ENCODE measurements at regions not wholly inside any gene's neighbourhood (a gene's known extent, or its start where the extent isn't known, plus 50 kb on each side); places are given as distances from the start of the nearest gene placed in this dataset.

GRCh38 chr10:128877141-128877540 is 589.9 kb upstream of the MGMT start:
- peaks cover 10% of the 10 kb centered on the region for H3K27me3 Mint-ChIP-seq
- no peak overlapping the region for H3K4me3 Mint-ChIP-seq
- no peaks in the 10 kb centered on the region for H3K4me1 Mint-ChIP-seq (ENCODE audit: low read depth)
- no peaks in the 10 kb centered on the region for H3K36me3 Mint-ChIP-seq (ENCODE audit: low read depth)
- peaks cover 6% of the 10 kb centered on the region for H3K9me3 Mint-ChIP-seq
- no peak overlapping the region for H3K27ac Mint-ChIP-seq

- Mint-ChIP-seq H3K4me3 (no peak overlapping the region), H3K4me1 (ENCODE audit: low read depth) (no peaks in the 10 kb centered on the region), H3K36me3 (ENCODE audit: low read depth) (no peaks in the 10 kb centered on the region), H3K9me3 (peaks cover 6% of the 10 kb centered on the region), H3K27me3 (peaks cover 10% of the 10 kb centered on the region), H3K27ac (no peak overlapping the region)
Observed at GRCh38 chr10:128877936-128878335, 589.1 kb upstream of the MGMT start.

- no peaks in the 10 kb centered on the region for H3K36me3 Mint-ChIP-seq (ENCODE audit: low read depth)
- no peak overlapping the region for H3K27ac Mint-ChIP-seq
- peaks cover 6% of the 10 kb centered on the region for H3K9me3 Mint-ChIP-seq
- peaks cover 10% of the 10 kb centered on the region for H3K27me3 Mint-ChIP-seq
- no peaks in the 10 kb centered on the region for H3K4me1 Mint-ChIP-seq (ENCODE audit: low read depth)
- no peak overlapping the region for H3K4me3 Mint-ChIP-seq
Observed at GRCh38 chr10:128879030-128879429, 588.0 kb upstream of the MGMT start.

GRCh38 chr10:128879441-128880140 is 587.5 kb upstream of the MGMT start:
- Mint-ChIP-seq H3K4me3 (no peak overlapping the region), H3K27ac (no peak overlapping the region), H3K27me3 (peaks cover 10% of the 10 kb centered on the region), H3K9me3 (peaks cover 6% of the 10 kb centered on the region), H3K4me1 (ENCODE audit: low read depth) (no peaks in the 10 kb centered on the region), H3K36me3 (ENCODE audit: low read depth) (no peaks in the 10 kb centered on the region)

GRCh38 chr10:128880159-128880725 is 586.8 kb upstream of the MGMT start:
- Mint-ChIP-seq H3K36me3 (ENCODE audit: low read depth) (no peaks in the 10 kb centered on the region), H3K9me3 (peaks cover 6% of the 10 kb centered on the region), H3K4me1 (ENCODE audit: low read depth) (no peaks in the 10 kb centered on the region), H3K27ac (no peak overlapping the region), H3K27me3 (peaks cover 10% of the 10 kb centered on the region), H3K4me3 (no peak overlapping the region)

- no peak overlapping the region for H3K27ac Mint-ChIP-seq
- H3K4me1 Mint-ChIP-seq (ENCODE audit: low read depth), result no peaks in the 10 kb centered on the region
- peaks cover 6% of the 10 kb centered on the region for H3K9me3 Mint-ChIP-seq
- H3K4me3 Mint-ChIP-seq, result no peak overlapping the region
- H3K36me3 Mint-ChIP-seq (ENCODE audit: low read depth), result no peaks in the 10 kb centered on the region
- peaks cover 10% of the 10 kb centered on the region for H3K27me3 Mint-ChIP-seq
Observed at GRCh38 chr10:128881086-128881485, 586.0 kb upstream of the MGMT start.

GRCh38 chr10:128883231-128884032 is 583.6 kb upstream of the MGMT start:
- Mint-ChIP-seq H3K9me3 (peaks cover 6% of the 10 kb centered on the region), H3K4me3 (no peak overlapping the region), H3K27ac (no peak overlapping the region), H3K36me3 (ENCODE audit: low read depth) (no peaks in the 10 kb centered on the region), H3K4me1 (ENCODE audit: low read depth) (no peaks in the 10 kb centered on the region), H3K27me3 (peaks cover 10% of the 10 kb centered on the region)

- H3K4me3 Mint-ChIP-seq, result no peak overlapping the region
- H3K36me3 Mint-ChIP-seq (ENCODE audit: low read depth), result no peaks in the 10 kb centered on the region
- H3K27me3 Mint-ChIP-seq, result peaks cover 7% of the 10 kb centered on the region
- no peak overlapping the region for H3K27ac Mint-ChIP-seq
- peaks cover 6% of the 10 kb centered on the region for H3K9me3 Mint-ChIP-seq
- H3K4me1 Mint-ChIP-seq (ENCODE audit: low read depth), result no peaks in the 10 kb centered on the region
Observed at GRCh38 chr10:128884033-128884425, 583.0 kb upstream of the MGMT start.

GRCh38 chr10:128884496-128885072 is 582.5 kb upstream of the MGMT start:
- H3K4me3 Mint-ChIP-seq, result no peak overlapping the region

GRCh38 chr10:128885573-128886555 is 581.2 kb upstream of the MGMT start:
- Mint-ChIP-seq H3K27ac (no peak overlapping the region), H3K36me3 (ENCODE audit: low read depth) (no peaks in the 10 kb centered on the region), H3K27me3 (peaks cover 4% of the 10 kb centered on the region)

More at GRCh38 chr10:128884496-128885072, 582.5 kb upstream of the MGMT start:
- no peak overlapping the region for H3K27ac Mint-ChIP-seq
- H3K27me3 Mint-ChIP-seq, result peaks cover 4% of the 10 kb centered on the region
- H3K36me3 Mint-ChIP-seq (ENCODE audit: low read depth), result no peaks in the 10 kb centered on the region
- peaks cover 6% of the 10 kb centered on the region for H3K9me3 Mint-ChIP-seq
- H3K4me1 Mint-ChIP-seq (ENCODE audit: low read depth), result no peaks in the 10 kb centered on the region

GRCh38 chr10:128887856-128888255 is 579.2 kb upstream of the MGMT start:
- Mint-ChIP-seq H3K36me3 (ENCODE audit: low read depth) (no peaks in the 10 kb centered on the region), H3K4me1 (ENCODE audit: low read depth) (no peaks in the 10 kb centered on the region), H3K27ac (no peak overlapping the region), H3K9me3 (peaks cover 4% of the 10 kb centered on the region), H3K27me3 (no peaks in the 10 kb centered on the region), H3K4me3 (no peak overlapping the region)

More at GRCh38 chr10:128885573-128886555, 581.2 kb upstream of the MGMT start:
- Mint-ChIP-seq H3K4me1 (ENCODE audit: low read depth) (no peaks in the 10 kb centered on the region), H3K4me3 (no peak overlapping the region), H3K9me3 (peaks cover 8% of the 10 kb centered on the region)

GRCh38 chr10:128892005-128892404 is 575.0 kb upstream of the MGMT start:
- Mint-ChIP-seq H3K9me3 (peaks cover 4% of the 10 kb centered on the region), H3K27me3 (no peaks in the 10 kb centered on the region), H3K4me3 (no peak overlapping the region), H3K27ac (no peak overlapping the region), H3K4me1 (ENCODE audit: low read depth) (no peaks in the 10 kb centered on the region), H3K36me3 (ENCODE audit: low read depth) (no peaks in the 10 kb centered on the region)

GRCh38 chr10:128894641-128895040 is 572.4 kb upstream of the MGMT start:
- Mint-ChIP-seq H3K4me1 (ENCODE audit: low read depth) (no peaks in the 10 kb centered on the region), H3K36me3 (ENCODE audit: low read depth) (no peaks in the 10 kb centered on the region), H3K27me3 (no peaks in the 10 kb centered on the region), H3K9me3 (peaks cover 4% of the 10 kb centered on the region), H3K27ac (no peak overlapping the region), H3K4me3 (no peak overlapping the region)

- Mint-ChIP-seq H3K4me3 (no peak overlapping the region), H3K27ac (no peak overlapping the region), H3K27me3 (no peaks in the 10 kb centered on the region), H3K4me1 (ENCODE audit: low read depth) (no peaks in the 10 kb centered on the region), H3K36me3 (ENCODE audit: low read depth) (no peaks in the 10 kb centered on the region), H3K9me3 (peaks cover 4% of the 10 kb centered on the region)
Observed at GRCh38 chr10:128895473-128895872, 571.6 kb upstream of the MGMT start.

Data from stimulated activated naive CD8-positive, alpha-beta T cell treated with anti-CD3 and anti-CD28 coated beads, Interleukin-15, Interleukin-2, amounts not matched to agents 100 ng/mL and 50 ng/mL, for 24 hours (primary cell).